ENCODE measurements at regions not wholly inside any gene's neighbourhood (a gene's known extent, or its start where the extent isn't known, plus 50 kb on each side); places are given as distances from the start of the nearest gene placed in this dataset.

- H3K9me3 ChIP-seq (ENCODE audit: control insufficient read depth, insufficient read depth, low read depth, low read length), result no peaks in the 10 kb centered on the region
- in situ Hi-C loops (cut with HindIII; ENCODE audit: low pct_unique_long_range_greater_than_20kb, low sequenced_read_pairs) (no loop called here), intact Hi-C loops (cut with micrococcal nuclease; ENCODE audit: unreplicated experiment) (no loop called here)
- no peak for TF ChIP-seq SIN3A (IDR thresholded peaks at IDR 0.05; ENCODE audit: borderline replicate concordance, insufficient read depth, low read depth, low read length)
- TF ChIP-seq CTCF (IDR thresholded peaks at IDR 0.05), result no peak
- TF ChIP-seq TCF7L2 (IDR thresholded peaks at IDR 0.05; ENCODE audit: low read depth, low read length), result no peak
- TF ChIP-seq POLR2AphosphoS5 (IDR thresholded peaks at IDR 0.05; ENCODE audit: low read depth, low read length), result no peak
- TF ChIP-seq REST (IDR thresholded peaks at IDR 0.05; ENCODE audit: insufficient read depth in 1 of 2, low read depth in 2 of 2, low read length in 1 of 2), result no peak
- ATAC-seq (no peak), DNase-seq (ENCODE audit: low read depth, low spot score) (no peak)
- H3K4me3 ChIP-seq (ENCODE audit: low read depth in 2 of 2, low read length in 2 of 2), result no peak overlapping the region
- H3K27me3 ChIP-seq (ENCODE audit: control insufficient read depth, insufficient read depth, low read length), result no peaks in the 10 kb centered on the region
- no peak overlapping the region for H3K27ac ChIP-seq (ENCODE audit: low read length)
- BruUV-seq (replicated peaks), result no TSS peak
- H3K4me1 ChIP-seq (ENCODE audit: control insufficient read depth, insufficient read depth, low read length), result no peaks in the 10 kb centered on the region
- H3K36me3 ChIP-seq (ENCODE audit: control insufficient read depth, insufficient read depth, low read length), result no peaks in the 10 kb centered on the region
- CTCF ChIA-PET, result no interaction called here
- POLR2A ChIA-PET, result no interaction called here
Measured at GRCh38 chr5:22968386-22968785, 115.2 kb upstream of the CDH12 start.

GRCh38 chr5:22965960-22966359 lies 112.8 kb upstream of the CDH12 start:
- TF ChIP-seq POLR2AphosphoS5 (IDR thresholded peaks at IDR 0.05; ENCODE audit: low read depth, low read length) (no peak), CTCF (IDR thresholded peaks at IDR 0.05) (no peak), SIN3A (IDR thresholded peaks at IDR 0.05; ENCODE audit: borderline replicate concordance, insufficient read depth, low read depth, low read length) (no peak), REST (IDR thresholded peaks at IDR 0.05; ENCODE audit: insufficient read depth in 1 of 2, low read depth in 2 of 2, low read length in 1 of 2) (no peak), TCF7L2 (IDR thresholded peaks at IDR 0.05; ENCODE audit: low read depth, low read length) (no peak)
- DNase-seq (ENCODE audit: low read depth, low spot score) (no peak), ATAC-seq (no peak)
- Histone ChIP-seq H3K9me3 (ENCODE audit: control insufficient read depth, insufficient read depth, low read depth, low read length) (no peaks in the 10 kb centered on the region), H3K27me3 (ENCODE audit: control insufficient read depth, insufficient read depth, low read length) (no peaks in the 10 kb centered on the region), H3K4me3 (ENCODE audit: low read depth in 2 of 2, low read length in 2 of 2) (no peak overlapping the region), H3K27ac (ENCODE audit: low read length) (no peak overlapping the region), H3K4me1 (ENCODE audit: control insufficient read depth, insufficient read depth, low read length) (no peaks in the 10 kb centered on the region), H3K36me3 (ENCODE audit: control insufficient read depth, insufficient read depth, low read length) (no peaks in the 10 kb centered on the region)
- ChIA-PET CTCF (no interaction called here), POLR2A (no interaction called here)
- BruUV-seq (replicated peaks), result no TSS peak
- intact Hi-C loops (cut with micrococcal nuclease; ENCODE audit: unreplicated experiment), result no loop called here
- in situ Hi-C loops (cut with HindIII; ENCODE audit: low pct_unique_long_range_greater_than_20kb, low sequenced_read_pairs), result no loop called here
